HCT116 (cell line): ENCODE measurements at regions not wholly inside any gene's neighbourhood (a gene's known extent, or its start where the extent isn't known, plus 50 kb on each side); places are given as distances from the start of the nearest gene placed in this dataset.

Source experiments
- ATAC-seq: fragments of 200-7000 bp; cut with Tn5 transposase; 2 replicates; pipeline ENCODE4 v1.9.1; 2020; ENCODE audit warnings: mild to moderate bottlenecking, moderate library complexity
- BruUV-seq: library from RNA; stranded (reverse); fragments of 400-500 nt; replicated peaks from 2 replicates; lab custom pipeline; 2021; lab: Mats Ljungman, UMichigan
- CTCF ChIA-PET: fragments of 300-600 bp; sonication (Branson Sonifier 250); formaldehyde crosslinking; loops from one replicate; lab custom pipeline; 2021; ENCODE audit warnings: antibody characterized with exemption; lab: Charles Lee
- POLR2A ChIA-PET: fragments of 300-600, 350-600 bp; sonication (Branson Sonifier 250); formaldehyde crosslinking; loops from one replicate; lab custom pipeline; 2021; ENCODE audit warnings: antibody characterized with exemption; lab: Charles Lee
- RAD21 ChIA-PET, 2 experiments: fragments of 300-600 bp; sonication (Branson Sonifier 250); formaldehyde crosslinking; loops; one replicate each; lab custom pipeline; 2023; ENCODE audit warnings: low total read pairs in 2 of 2; ENCODE audit not compliant: uncharacterized antibody in 2 of 2, unreplicated experiment in 2 of 2, low non-redundant PET in 1 of 2; lab: Charles Lee
- DNase-seq: peaks from one replicate; pipeline ENCODE4 v3.0.0-alpha.2; 2010; ENCODE audit warnings: low read depth, low spot score
- H2AFZ ChIP-seq: fragments of 200-600 bp; shearing (Covaris generic), sonication (generic); 2 replicates; pipeline ENCODE4 v1.6.1; 2017; ENCODE audit warnings: low read depth, mixed run types, mixed read lengths, antibody characterized with exemption, low read length; ENCODE audit not compliant: poor library complexity, severe bottlenecking
- H3K27ac ChIP-seq: 2 replicates; pipeline ENCODE4 v1.5.1; 2012; ENCODE audit warnings: low read depth, low read length
- H3K27me3 ChIP-seq: fragments of 200-600 bp; sonication (generic); 2 replicates; pipeline ENCODE4 v1.6.1; 2016; ENCODE audit warnings: mixed run types, low read length, mixed read lengths; ENCODE audit not compliant: insufficient read depth
- H3K36me3 ChIP-seq, 2 experiments: fragments of 200-500 bp in 1 of 2; fragments of 200-600 bp in 1 of 2; sonication (Bioruptor generic) in 1 of 2; sonication (generic) in 1 of 2; 2 replicates each; pipeline versions ENCODE4 v1.5.1 to v1.6.1; 2014 to 2016; ENCODE audit warnings: low read length in 2 of 2, inconsistent platforms in 1 of 2, mixed read lengths in 1 of 2, mixed run types in 1 of 2; ENCODE audit not compliant: insufficient read depth in 2 of 2, control insufficient read depth in 1 of 2
- H3K4me1 ChIP-seq, 2 experiments: fragments of 200-600 bp in 1 of 2; sonication (generic) in 1 of 2; 2 replicates each; pipeline versions ENCODE4 v1.5.1 to v1.6.1; 2012 to 2017; ENCODE audit warnings: low read length in 2 of 2, inconsistent platforms in 1 of 2, mild to moderate bottlenecking in 1 of 2, mixed read lengths in 1 of 2, mixed run types in 1 of 2, moderate library complexity in 1 of 2; ENCODE audit not compliant: insufficient read depth in 2 of 2, control insufficient read depth in 1 of 2
- H3K4me2 ChIP-seq: fragments of 200-600 bp; sonication (generic); 2 replicates; pipeline ENCODE4 v1.6.1; 2017; ENCODE audit warnings: mixed run types, low read length, mixed read lengths
- H3K4me3 ChIP-seq, 2 experiments: fragments of 200-600 bp in 1 of 2; sonication (generic) in 1 of 2; replicated peaks in 1 of 2; 2 replicates each; pipeline ENCODE4 v1.5.1; 2011 to 2016; ENCODE audit warnings: low read length in 2 of 2, control low read depth in 1 of 2, low read depth in 1 of 2, mild to moderate bottlenecking in 1 of 2, mixed read lengths in 1 of 2, mixed run types in 1 of 2
- H3K79me2 ChIP-seq: fragments of 200-600 bp; sonication (generic); 2 replicates; pipeline ENCODE4 v1.6.1; 2017; ENCODE audit warnings: mild to moderate bottlenecking, mixed run types, low read length, moderate library complexity, mixed read lengths; ENCODE audit not compliant: insufficient read depth
- H3K9ac ChIP-seq: fragments of 200-600 bp; sonication (generic); 2 replicates; pipeline ENCODE4 v1.6.1; 2016; ENCODE audit warnings: low read length, mixed read lengths
- H3K9me2 ChIP-seq: fragments of 200-600 bp; sonication (generic), shearing (Covaris generic); 2 replicates; pipeline ENCODE4 v1.6.1; 2017; ENCODE audit warnings: mixed run types, mild to moderate bottlenecking, moderate library complexity; ENCODE audit not compliant: insufficient read depth
- H3K9me3 ChIP-seq, 2 experiments: fragments of 200-500 bp in 1 of 2; fragments of 200-600 bp in 1 of 2; sonication (Bioruptor generic) in 1 of 2; sonication (generic) in 1 of 2; 2 replicates each; pipeline ENCODE4 v1.6.1; 2014 to 2017; ENCODE audit warnings: low read length in 2 of 2, mixed read lengths in 2 of 2, inconsistent platforms in 1 of 2, low read depth in 1 of 2, mild to moderate bottlenecking in 1 of 2, mixed run types in 1 of 2, moderate library complexity in 1 of 2; ENCODE audit not compliant: control insufficient read depth in 1 of 2, insufficient read depth in 1 of 2
- H4K20me1 ChIP-seq: fragments of 200-600 bp; sonication (generic), shearing (Covaris generic); 2 replicates; pipeline ENCODE4 v1.6.1; 2017; ENCODE audit warnings: mixed run types, mild to moderate bottlenecking, moderate library complexity; ENCODE audit not compliant: insufficient read depth
- ATF3 ChIP-seq: IDR thresholded peaks from 2 replicates; pipeline ENCODE4 v1.6.1; 2012
- EGR1 ChIP-seq: IDR thresholded peaks from 2 replicates; pipeline ENCODE4 v1.6.1; 2012; ENCODE audit warnings: low read depth
- JUND ChIP-seq: IDR thresholded peaks from 2 replicates; pipeline ENCODE4 v1.6.1; 2012
- MAX ChIP-seq: IDR thresholded peaks from 2 replicates; pipeline ENCODE4 v1.6.1; 2012
- RAD21 ChIP-seq: IDR thresholded peaks from 2 replicates; pipeline ENCODE4 v1.6.1; 2012; ENCODE audit warnings: low read depth, mild to moderate bottlenecking
- REST ChIP-seq: IDR thresholded peaks from 2 replicates; pipeline ENCODE4 v1.6.1; 2012; ENCODE audit warnings: low read depth
- SP1 ChIP-seq: IDR thresholded peaks from 2 replicates; pipeline ENCODE4 v1.6.1; 2012; ENCODE audit warnings: low read depth
- SRF ChIP-seq: IDR thresholded peaks from 2 replicates; pipeline ENCODE4 v1.6.1; 2012; ENCODE audit warnings: low read depth
- TCF7L2 ChIP-seq: IDR thresholded peaks from 2 replicates; pipeline ENCODE4 v1.7.0; 2011; ENCODE audit warnings: borderline replicate concordance, inconsistent platforms; ENCODE audit not compliant: insufficient read depth, insufficient read length; ENCODE audit errors: extremely low read depth
- YY1 ChIP-seq: IDR thresholded peaks from 2 replicates; pipeline ENCODE4 v1.6.1; 2011; ENCODE audit warnings: low read length, low read depth, moderate library complexity, mild to moderate bottlenecking; ENCODE audit not compliant: insufficient replicate concordance; ENCODE audit errors: extremely low read depth
- ZBTB33 ChIP-seq: IDR thresholded peaks from 2 replicates; pipeline ENCODE4 v1.6.1; 2011; ENCODE audit warnings: mild to moderate bottlenecking, low read length, moderate library complexity; ENCODE audit not compliant: insufficient replicate concordance; ENCODE audit errors: extremely low read depth
- ZFX ChIP-seq: fragments of 450-650 bp; IDR thresholded peaks from 2 replicates; pipeline ENCODE4 v1.6.1; 2017
- ZNF274 ChIP-seq: fragments of 200-500 bp; sonication (Bioruptor generic); IDR thresholded peaks from 2 replicates; pipeline ENCODE4 v1.6.1; 2014; ENCODE audit warnings: mild to moderate bottlenecking, low read depth, low read length, inconsistent platforms
- intact Hi-C: fragments of 100-400 bp; cut with micrococcal nuclease; formaldehyde crosslinking; loops from 2 replicates; pipeline ENCODE4 v1.10.0; 2022

GRCh38 chr6:139851206-139851605, 476.8 kb upstream of the CITED2 start:
- Histone ChIP-seq H3K4me2 (no peak overlapping the region), H3K27ac (no peak overlapping the region), H2AFZ (no peak overlapping the region), H3K4me1 (no peaks in the 10 kb centered on the region), H3K36me3 (no peaks in the 10 kb centered on the region), H3K9me2 (no peaks in the 10 kb centered on the region), H3K9me3 (no peaks in the 10 kb centered on the region), H3K27me3 (no peaks in the 10 kb centered on the region), H3K4me3 (no peak overlapping the region), H3K79me2 (no peaks in the 10 kb centered on the region), H3K9ac (no peak overlapping the region), H4K20me1 (no peaks in the 10 kb centered on the region)
- ChIA-PET POLR2A (no interaction called here), CTCF (no interaction called here), RAD21 (no interaction called here)
- intact Hi-C loops = no loop called here
- ATAC-seq = no peak
- no peak for DNase-seq
- no TSS peak for BruUV-seq
- TF ChIP-seq MAX = no peak
- no peak for TF ChIP-seq ZFX
- no peak for TF ChIP-seq ATF3
- TF ChIP-seq SRF = no peak
- TF ChIP-seq YY1 = no peak
- no peak for TF ChIP-seq SP1
- no peak for TF ChIP-seq ZBTB33
- TF ChIP-seq JUND = no peak
- TF ChIP-seq RAD21 = no peak
- TF ChIP-seq REST = no peak
- no peak for TF ChIP-seq ZNF274
- TF ChIP-seq TCF7L2 = no peak
- TF ChIP-seq EGR1 = no peak
- TF ChIP-seq, all 23 proteins: peak for 0
